Stimulated activated CD8-positive, alpha-beta memory T cell treated with anti-CD3 and anti-CD28 coated beads, Interleukin-4, amount 100 ng/mL, for 4 hours (primary cell): ENCODE measurements at regions not wholly inside any gene's neighbourhood (a gene's known extent, or its start where the extent isn't known, plus 50 kb on each side); places are given as distances from the start of the nearest gene placed in this dataset.

Experiments used
- DNase-seq, 2 donors: peaks; one replicate each; pipeline ENCODE4 v3.0.0-alpha.2; 2020; ENCODE audit warnings: low read depth in 2 of 2, low spot score in 1 of 2

GRCh38 chr4:83172371-83172770 is 57.8 kb upstream of the PLAC8 start:
- DNase-seq, result no peak

- no peak for DNase-seq
Observed at GRCh38 chr4:83171436-83172039, 57.0 kb upstream of the PLAC8 start.

- no peak for DNase-seq
Observed at GRCh38 chr4:83170952-83171399, 56.4 kb upstream of the PLAC8 start.
